Activated CD4-positive, alpha-beta T cell treated with anti-CD3 and anti-CD28 coated beads, Interleukin-2, amount 50 U/mL, for 24 hours (primary cell): ENCODE measurements at regions not wholly inside any gene's neighbourhood (a gene's known extent, or its start where the extent isn't known, plus 50 kb on each side); places are given as distances from the start of the nearest gene placed in this dataset.

ENCODE experiments used
- DNase-seq, 2 donors: peaks; one replicate each; pipeline ENCODE4 v3.0.0-alpha.2; 2020; ENCODE audit warnings: low read depth in 1 of 2, low spot score in 1 of 2

DNA sequence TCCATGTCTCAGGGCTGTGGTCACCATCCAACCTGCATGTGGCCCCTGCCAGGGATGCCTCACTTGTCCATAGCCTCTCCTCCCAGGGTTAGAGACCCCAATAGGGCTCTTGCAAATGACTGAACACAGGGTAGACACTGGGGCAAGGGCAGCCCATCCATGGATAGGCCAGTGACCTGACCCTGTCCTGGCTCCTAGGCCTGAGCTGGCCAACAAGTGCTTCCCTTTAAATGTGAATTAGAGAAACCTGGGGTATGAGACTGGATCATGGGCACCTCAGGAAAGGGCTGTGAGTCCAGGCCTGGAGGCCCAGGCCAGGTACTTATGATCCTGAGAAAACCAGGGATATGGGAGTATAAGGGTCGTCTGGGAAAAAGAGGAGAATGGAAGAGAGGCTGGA lies 64.5 kb downstream of the COPS8 start:
- no peak for DNase-seq

DNA sequence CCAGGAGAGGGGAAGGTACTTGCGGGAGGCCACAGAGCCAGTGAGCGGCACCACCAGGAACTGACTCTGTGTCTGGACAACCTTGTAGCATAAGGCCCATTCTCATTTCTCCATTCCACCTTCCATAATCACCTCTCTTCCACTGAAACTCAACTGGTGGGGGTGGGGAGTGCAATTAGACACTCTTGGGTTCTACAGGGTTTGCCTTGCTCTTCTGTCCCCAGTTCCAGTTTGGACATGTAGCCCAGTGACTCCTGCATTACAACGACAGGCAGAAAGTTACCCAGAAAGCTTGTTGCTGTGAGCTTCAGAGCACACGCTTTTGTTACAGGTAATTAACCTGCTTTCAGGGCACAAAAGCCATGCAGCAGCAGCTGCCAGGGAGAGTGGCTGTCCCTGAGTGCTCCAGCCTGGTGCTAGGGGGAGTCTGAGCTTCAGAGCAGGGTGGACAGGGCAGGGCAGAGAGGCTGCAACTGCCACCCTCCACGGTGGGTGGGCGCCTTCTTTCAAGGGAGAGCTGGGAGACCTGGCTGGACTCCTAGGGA lies 65.2 kb downstream of the COPS8 start:
- DNase-seq = no peak

DNA sequence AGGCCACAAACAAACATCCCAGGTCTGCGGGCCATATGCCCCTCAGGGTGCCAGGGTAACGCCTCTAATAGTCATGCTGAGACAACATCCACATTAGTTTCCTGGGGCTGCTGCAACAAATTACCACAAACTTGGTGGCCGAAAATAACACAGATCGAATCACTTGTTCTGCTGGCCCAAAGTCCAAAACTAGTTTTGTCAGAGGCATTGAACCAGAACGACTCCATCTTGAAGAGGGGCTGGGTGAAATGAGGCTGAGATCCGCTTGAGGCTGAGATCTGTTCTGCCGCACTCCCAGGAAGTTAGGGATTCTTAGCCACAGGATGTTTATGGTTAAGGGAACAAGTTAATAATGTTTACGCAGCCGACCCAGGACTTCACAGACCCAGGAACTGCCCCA lies 66.7 kb downstream of the COPS8 start:
- no peak for DNase-seq

DNA sequence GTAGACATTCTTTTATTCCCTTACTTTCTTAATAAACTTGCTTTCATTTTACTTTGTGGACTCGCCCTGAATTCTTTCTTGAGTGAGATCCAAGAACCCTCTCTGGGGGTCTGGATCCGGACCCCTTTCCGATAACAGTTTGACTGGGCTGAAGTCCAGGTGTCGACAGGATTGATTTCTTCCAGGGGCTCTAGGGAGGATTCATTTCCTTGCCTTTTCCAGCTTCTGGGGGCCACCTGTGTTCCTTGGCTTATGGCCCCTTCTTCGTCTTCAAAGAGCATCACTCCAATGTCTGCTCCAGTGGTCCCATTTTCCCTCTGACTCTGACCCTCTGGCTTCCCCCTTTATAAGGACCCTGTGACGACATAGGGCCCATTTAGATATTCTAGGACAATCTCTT lies 67.5 kb downstream of the COPS8 start:
- no peak for DNase-seq

DNA sequence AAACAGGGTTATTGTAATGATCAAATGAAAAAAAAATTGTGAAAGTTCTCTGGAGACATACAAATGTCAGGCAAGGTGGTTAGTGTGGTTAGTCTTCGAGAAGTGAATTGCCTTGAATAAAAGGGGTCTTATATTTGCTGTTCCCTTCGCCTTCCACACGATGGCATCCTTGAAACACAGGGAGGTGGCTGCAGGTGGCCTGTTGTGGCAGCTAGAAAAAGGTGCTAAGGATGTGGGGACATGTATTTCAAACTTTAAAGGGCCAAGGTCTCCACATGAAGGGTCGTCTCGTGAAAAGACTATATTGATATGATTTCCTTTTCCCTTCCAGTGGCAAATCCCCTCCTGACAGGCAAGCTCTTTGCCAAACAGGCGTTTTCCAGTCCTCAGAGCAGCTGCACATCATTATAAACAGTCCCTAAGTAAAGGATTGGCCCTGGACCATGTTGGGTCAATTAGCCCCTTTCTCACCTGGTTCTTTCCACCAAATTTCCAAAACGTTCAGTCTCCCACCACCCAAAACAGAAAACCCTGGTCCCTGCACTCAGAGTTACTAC lies 68.5 kb downstream of the COPS8 start:
- DNase-seq = peak in 1 of 2 donors; percentile 59

DNA sequence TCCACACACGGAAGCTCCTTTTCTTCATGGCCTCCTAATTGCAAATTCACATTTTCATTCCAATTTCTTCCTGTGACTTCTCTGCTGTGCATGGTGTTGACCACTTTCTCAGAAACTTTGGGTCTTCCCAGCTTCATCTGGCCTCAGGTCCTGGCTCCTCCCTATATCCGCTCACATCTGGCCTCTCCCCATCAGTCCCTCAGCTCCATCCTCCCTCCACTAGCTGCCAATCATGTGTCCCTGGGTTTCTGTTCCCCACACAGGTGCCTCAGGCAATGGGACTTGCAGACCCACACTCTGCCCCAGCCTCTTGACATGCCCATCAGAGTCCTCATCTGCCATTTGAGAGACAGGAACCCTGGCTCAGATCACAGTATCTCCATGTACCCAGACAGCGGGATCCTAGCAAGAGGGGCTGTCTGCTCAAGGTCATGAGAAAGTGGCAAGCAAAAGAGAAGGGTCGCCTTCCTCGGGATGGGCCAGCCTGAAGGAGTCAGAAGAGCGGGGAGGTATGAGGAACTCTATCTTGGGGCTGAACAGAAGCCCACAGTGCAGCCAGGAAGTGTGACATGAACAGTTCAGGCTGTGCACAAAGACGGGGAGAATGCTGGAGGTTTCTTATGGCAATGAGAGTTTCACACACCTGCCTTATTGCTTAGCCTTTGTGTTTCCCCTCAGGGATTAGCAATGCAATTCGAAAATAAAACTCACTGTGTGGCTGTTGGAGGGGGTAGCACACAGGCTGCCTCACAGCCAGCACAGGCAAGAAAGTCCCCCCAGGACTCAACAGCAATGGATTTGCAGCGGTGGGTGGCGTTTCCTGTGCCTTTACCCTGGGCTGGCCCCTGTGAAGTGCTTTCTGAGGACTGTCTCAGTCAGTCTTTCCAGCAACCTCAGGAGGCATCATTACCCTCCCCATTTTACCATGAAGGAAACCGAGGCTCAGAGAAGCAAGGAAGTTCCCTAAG lies 69.5 kb downstream of the COPS8 start:
- DNase-seq = peak in 1 of 2 donors; percentile 36

DNA sequence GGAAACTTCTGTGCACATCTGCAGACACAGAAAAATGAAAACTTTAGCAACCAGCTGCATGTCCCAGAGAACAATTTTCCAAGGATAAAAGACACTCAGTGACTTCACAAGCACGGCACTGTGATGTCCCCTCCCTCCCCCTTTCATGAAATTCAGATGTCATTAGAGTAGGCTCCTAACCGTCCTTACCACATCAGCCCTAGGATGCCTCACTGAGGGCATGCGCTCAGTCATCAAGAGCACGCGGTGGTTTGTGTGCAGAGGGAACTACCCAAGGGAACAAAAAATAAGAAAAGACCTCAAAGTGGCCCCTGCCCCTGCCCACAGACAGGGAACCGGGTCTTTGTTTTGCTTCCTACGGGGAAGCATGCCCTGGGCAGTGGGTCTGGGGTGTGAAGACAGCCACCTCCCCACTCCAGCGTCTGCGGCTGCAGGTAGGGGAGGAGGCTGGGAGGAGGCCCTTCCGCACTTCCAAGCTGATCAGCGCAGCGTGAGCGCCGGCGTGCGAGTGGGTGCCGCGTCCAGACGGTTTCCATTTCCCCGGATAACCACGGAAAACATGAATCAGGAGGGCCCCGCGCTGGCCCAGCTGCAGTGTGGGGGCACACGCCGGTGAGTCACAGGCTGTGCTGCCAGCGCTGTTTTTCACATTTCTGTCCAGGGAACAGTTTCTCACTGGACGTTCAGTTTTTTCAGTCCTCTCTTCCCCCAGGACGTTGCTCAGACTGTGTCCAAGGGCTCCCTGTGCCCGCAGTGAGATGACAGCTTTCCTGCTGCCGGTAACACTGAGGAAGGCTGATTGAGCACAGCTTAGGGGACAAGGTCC lies 70.6 kb downstream of the COPS8 start:
- peak in 1 of 2 donors; percentile 32 for DNase-seq

DNA sequence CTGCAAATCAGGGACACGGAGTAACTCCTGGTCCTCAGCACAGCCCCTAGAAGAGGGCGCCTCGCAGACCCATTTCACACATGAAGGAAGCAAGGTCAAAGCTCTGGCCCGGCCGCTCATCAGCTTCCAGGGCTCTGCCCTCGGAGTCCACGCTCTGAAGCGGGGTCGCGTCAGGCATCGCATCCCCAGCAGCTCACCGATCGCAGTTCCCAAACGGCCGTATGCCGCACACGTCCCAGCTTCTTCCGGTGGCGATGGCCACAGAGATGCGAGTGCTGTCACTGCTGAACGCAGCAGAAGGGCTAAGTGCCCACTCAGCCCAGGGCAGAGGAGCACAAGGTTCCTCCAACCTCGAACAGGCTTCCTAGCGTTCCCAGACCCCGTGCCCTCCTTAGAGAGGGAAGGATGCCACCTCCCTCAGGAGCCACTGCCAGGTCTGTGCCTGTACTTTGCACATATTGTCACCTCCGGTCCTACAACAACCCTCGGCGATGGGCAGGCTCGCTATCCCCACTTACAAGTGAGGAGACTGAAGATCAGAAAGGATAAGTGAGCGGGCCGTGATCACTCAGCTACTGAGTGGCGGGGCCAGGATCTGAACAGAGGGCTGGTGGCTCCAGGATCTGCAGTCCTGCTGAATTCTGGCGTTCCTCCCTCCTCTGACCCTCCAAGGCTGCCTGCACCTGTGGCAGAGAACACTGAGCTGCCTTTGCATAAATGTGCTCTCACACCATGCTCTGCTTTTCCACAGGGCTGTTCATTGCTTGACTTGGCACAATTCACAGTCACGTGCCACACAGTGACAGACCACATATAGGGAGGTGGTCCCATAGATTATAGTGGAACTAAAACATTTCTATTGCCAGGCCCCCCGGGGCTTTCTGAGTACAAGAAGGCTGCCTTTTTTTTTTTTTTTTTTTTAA lies 71.4 kb downstream of the COPS8 start:
- DNase-seq = no peak

DNA sequence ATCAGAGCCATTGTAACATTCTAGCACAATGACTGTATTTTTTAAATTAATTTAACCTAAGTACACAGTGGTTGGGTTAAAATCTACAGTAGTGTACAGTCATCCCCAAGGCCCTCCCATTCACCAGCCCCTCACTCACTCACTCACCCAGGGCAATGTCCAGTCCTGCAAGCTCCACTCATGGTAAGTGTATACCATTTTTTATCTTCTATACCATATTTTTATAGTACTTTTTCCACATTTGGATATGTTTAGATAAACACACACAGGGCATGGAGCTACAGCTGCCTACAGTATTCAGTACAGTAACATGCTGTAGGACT lies 72.1 kb downstream of the COPS8 start:
- DNase-seq = no peak

DNA sequence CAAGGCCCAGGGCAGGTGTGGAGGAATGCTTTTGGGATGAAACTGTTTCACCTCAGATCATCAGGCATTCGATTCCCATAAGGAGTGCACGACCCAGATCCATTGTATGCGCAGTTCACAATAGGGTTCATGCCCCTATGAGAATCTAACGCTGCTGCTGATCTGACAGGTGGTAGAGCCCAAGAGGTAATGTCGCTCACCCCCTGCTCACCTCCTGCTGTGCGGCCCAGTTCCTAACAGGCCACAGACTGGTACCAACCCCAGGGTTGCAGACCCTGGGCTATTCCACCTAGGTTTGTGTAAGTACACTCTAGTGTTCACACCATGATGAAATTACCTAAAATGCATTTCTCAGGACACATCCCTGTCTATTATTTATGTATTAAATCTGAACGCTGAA lies 72.5 kb downstream of the COPS8 start:
- no peak for DNase-seq

DNA sequence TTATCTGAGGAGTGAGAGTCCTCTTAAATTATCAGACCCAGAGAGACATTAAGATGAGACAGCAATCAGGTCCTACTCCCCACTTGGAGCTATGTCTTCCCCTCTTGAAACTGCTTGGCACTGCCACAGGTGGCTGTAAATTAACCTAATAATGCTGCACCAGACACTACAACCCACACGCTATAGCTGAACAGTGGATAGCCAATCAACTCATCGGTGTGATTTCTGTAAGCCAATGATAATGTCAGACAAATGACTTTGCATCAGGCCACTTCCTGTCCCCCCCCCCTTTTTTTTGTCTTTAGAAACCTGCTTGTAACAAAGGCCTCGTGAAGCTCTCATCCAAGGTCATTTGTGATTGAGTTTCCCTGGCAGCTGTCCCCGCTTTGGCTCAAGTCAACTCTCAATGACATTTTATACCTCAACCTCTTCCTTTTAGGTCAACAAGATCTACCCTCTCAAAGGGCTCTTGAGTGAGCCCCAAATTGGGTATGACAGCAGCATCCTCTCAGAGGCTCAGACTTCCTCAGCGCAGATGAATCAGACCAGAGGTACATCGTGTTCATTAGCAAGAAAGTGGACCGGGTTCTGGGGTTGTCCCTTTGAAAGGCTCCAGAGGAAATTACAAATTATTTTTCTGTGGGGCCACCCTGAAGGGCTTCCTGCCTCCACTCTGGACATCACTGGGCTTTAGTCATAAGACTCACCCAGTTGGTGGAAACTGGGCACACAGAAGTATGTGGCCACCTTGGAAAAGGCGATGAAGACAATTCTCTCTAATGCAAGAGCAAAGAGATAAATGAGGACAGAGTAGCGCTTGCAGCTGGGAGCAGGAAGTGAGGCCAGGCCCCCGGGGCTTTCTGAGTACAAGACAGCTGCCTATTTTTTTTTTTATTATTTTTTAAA lies 73.6 kb downstream of the COPS8 start:
- no peak for DNase-seq

DNA sequence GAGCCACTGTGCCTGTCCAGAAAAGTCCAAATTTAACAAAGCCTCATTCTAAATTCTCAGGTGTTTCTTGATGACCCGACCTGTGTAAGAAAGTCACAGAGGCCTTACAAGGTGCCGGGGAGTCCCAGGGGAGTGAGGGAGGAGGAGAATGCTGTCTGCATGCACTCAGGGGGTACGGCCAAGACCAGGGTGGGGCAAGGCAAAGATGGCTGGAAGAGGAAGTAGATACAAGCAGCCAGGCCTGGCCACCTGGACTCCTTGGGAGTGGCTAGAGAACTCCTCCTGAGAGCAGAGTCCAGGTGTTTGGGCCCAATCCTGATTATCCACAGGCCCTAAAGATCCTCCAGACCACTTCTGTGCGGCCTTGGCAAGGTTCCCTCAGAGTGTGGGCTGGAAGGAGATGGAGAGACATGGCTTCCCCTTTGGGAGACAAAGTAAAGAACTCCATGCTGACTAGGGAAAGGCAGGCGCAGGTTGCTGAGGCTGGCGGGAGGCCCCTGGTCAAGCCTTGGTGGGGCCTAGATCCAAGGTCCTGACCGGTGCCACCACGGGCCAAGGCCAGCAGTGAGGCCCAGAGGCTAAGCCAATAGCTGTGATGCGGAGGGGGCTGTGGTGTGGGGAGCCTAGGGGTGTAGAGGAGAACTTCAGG lies 74.7 kb downstream of the COPS8 start:
- DNase-seq = no peak

DNA sequence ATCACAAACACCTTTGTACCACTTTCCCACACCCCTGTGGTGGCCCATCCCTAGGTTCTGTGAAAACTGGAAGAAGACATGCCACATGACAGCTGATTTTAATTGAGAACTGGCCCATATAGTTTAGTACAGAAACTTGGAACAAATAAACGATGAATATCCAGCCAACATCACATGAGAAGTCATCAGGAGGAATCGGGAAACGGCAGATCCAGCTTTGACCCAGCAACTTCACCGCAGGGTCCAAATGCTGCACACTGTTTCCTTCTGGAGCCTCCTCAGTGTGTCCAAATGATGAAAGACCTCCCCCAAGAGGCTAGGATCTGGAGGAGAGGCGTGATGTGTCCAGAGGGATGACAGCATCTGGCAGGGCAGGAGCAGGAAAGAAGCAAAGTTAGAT lies 75.5 kb downstream of the COPS8 start:
- DNase-seq = no peak

DNA sequence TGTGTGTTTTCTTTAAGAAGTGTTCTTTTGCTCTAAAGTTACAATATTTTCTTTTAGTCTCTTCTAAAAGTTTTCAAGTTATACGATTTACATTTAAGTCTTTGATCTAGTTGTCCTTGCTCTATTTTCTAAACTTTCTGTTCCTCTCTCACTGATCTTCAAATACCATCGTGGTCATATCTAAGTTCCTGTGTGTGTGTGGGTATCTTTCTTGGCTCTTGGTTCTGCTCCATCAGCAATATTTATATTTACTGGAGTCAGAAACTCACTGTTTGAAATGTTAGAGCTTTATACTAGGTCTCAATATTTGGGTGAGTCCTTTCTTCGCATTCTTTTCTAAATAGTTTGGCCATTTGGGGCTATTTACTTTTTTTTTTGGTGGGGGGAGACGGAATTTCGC lies 77.3 kb downstream of the COPS8 start:
- DNase-seq = no peak

DNA sequence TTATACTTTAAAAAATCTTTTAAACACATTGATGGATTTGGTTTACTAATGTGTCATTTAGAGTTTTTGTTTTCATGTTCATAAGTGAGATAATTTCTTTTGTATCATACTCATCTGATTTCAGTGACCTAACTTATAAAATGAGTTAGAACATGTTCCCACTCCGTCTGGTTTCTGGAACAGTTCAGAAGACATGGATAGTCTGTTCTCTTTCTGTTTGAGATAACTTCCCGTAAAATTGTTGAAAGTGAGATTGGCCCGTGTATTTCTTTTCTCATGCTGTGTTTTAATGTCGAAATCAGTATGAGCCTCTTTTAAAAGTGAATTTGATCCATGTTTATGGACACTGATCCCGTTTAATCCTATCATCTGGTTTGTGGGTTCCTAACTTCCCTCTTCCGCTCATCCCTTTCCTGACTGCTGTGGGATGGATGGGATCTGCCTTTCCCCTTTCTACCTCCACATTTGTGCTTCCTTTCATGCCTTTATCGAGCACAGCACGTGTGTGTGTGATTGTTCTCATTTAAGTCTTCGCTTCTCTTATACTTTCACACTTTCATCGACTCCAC lies 78.9 kb downstream of the COPS8 start:
- DNase-seq = no peak

DNA sequence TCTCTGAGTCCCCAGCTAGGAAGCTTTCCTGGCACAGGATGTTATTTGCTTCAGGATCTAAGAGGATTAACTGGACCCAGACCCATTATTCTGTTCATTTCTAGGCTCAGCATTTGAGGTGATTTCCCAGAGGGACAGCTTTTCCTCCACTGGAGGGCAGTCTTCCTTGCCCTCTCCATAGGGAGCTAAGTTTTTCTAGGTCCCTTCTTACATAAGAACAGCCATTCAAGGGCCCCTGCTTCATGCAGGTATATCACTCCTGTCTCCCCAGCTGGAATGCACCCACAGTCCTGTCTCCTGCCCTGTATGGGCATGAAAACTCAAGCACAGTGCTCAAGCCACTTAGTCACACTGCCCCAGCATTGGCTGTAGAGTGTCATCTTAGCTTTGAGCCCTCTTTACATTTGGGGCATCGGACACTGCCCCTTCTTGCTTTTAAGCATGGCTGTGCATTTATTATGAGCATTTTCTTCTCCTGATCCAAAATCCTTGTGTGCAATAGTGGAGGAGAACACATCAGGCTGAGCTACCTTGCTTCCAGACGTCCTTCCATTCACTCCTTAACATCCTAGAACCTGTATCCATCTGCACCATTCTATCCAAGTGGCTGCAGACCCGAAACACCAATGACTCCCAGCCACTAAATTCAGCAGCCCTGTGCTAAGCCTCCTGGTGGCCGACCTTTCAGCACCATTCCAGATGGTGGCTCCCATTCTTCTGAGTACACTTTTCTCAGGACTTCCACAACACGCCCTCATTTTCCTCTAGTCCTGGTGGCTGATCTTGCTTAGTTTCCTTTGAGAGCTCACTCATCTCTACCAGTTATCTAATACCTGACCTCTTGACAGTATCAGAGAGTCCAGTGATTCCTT lies 80.0 kb downstream of the COPS8 start:
- no peak for DNase-seq

DNA sequence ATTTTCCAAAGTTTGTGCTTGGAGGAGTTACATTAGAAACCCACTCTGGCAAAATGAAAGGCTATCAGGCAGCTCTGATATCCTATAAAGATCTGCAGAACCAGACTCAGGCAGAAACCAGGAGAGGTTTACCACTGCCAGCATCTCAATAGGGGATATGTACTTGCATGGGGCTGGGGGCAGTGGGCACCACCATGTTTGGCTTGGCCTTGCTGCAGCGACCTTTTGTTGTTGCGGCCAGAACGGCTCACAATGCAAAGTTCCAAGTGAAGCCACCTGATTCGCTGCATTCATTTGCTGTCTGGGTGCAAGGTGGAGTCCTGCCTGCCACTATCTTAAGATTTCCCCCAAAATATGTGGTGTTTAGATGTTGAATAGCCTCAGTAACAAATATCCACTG lies 81.3 kb downstream of the COPS8 start:
- no peak for DNase-seq

DNA sequence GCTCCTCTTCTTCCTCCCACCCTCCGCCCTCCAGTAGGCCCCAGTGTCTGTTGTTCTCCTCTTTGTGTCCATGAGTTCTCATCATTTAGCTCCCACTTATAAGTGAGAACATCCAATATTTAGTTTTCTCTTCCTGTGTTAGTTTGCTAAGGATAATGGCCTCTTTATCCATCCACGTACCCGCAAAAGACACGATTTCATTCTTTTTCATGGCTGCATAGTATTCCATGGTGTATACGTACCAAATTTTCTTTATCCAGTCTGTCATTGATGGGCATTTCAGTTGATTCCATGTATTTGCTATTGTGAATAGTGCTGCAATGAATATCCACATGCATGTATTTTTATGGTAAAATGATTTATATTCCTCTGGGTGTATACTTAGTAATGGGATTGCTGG lies 82.2 kb downstream of the COPS8 start:
- DNase-seq = no peak
